Skeletal muscle tissue (tissue), 3 donors: ENCODE measurements at regions not wholly inside any gene's neighbourhood (a gene's known extent, or its start where the extent isn't known, plus 50 kb on each side); places are given as distances from the start of the nearest gene placed in this dataset.

Experiments
- H3K27ac ChIP-seq: one replicate; pipeline ENCODE4 v1.7.0; 2013; ENCODE audit warnings: mild to moderate bottlenecking, low read depth, low read length, inconsistent platforms
- H3K27me3 ChIP-seq, 3 donors: one replicate each; pipeline ENCODE4 v1.7.0; 2013; ENCODE audit warnings: low read length in 3 of 3; ENCODE audit not compliant: control insufficient read depth in 3 of 3, insufficient read depth in 3 of 3
- H3K36me3 ChIP-seq, 3 donors: one replicate each; pipeline ENCODE4 v1.7.0; 2013; ENCODE audit warnings: low read length in 3 of 3; ENCODE audit not compliant: control insufficient read depth in 3 of 3, insufficient read depth in 3 of 3
- H3K4me1 ChIP-seq, 3 donors: one replicate each; pipeline ENCODE4 v1.7.0; 2013; ENCODE audit warnings: low read length in 3 of 3, mild to moderate bottlenecking in 3 of 3; ENCODE audit not compliant: control insufficient read depth in 3 of 3, insufficient read depth in 3 of 3
- H3K4me3 ChIP-seq, 3 donors: one replicate each; pipeline ENCODE4 v1.7.0; 2013; ENCODE audit warnings: low read length in 3 of 3
- H3K9ac ChIP-seq, 3 donors: one replicate each; pipeline ENCODE4 v1.7.0; 2013; ENCODE audit warnings: low read length in 3 of 3, mild to moderate bottlenecking in 3 of 3, moderate library complexity in 2 of 3, low read depth in 1 of 3
- H3K9me3 ChIP-seq, 3 donors: one replicate each; pipeline ENCODE4 v1.7.0; 2013; ENCODE audit warnings: low read length in 3 of 3; ENCODE audit not compliant: control insufficient read depth in 3 of 3
- donor health status: Osteomylitis.

DNA sequence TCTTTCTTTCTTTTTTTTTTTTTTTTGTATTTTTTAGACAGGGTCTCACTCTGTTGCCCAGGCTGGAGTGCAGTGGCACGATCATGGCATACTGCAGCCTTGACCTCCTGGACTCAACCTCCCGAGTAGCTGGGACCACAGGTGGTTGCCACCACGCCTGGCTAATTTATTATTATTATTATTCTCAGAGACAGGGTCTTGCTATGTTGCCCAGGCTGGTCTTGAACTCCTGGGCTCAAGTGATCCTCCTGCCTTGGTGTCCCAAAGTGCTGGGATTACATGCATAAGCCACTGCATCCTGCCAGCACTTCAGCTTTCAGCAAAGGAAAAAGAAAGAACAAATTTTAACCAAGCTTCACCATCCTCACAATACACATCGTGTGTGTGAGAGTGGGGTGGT, 97.9 kb upstream of the SERBP1 start:
- Histone ChIP-seq H3K27me3 (no peaks in the 10 kb centered on the region), H3K36me3 (no peaks in the 10 kb centered on the region), H3K27ac (no peak overlapping the region), H3K9ac (no peak overlapping the region), H3K4me1 (no peaks in the 10 kb centered on the region), H3K4me3 (no peak overlapping the region), H3K9me3 (no peaks in the 10 kb centered on the region)

DNA sequence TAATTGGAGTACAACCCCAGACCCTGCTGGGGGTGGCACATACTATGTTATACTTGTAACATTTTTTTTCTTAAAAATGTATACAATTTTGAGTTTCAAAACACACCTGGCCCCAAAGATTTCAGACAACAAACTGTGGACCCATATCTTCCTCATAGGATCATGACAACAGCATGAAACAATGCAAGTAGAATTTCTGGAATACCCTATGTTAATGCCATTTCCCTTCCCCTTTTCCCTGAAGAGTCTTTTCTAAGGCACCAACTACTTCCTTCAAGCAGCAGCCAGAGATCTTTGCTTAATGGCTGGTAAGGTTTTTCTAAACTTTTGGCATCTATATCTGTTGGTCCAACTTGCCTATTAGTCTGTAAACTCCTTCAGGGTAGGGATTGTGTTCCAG, 99.9 kb upstream of the SERBP1 start:
- no peaks in the 10 kb centered on the region for H3K9me3 ChIP-seq
- H3K27ac ChIP-seq, result no peak overlapping the region
- H3K4me3 ChIP-seq, result no peak overlapping the region
- no peaks in the 10 kb centered on the region for H3K36me3 ChIP-seq
- no peaks in the 10 kb centered on the region for H3K27me3 ChIP-seq
- H3K4me1 ChIP-seq, result no peaks in the 10 kb centered on the region
- H3K9ac ChIP-seq, result no peak overlapping the region

DNA sequence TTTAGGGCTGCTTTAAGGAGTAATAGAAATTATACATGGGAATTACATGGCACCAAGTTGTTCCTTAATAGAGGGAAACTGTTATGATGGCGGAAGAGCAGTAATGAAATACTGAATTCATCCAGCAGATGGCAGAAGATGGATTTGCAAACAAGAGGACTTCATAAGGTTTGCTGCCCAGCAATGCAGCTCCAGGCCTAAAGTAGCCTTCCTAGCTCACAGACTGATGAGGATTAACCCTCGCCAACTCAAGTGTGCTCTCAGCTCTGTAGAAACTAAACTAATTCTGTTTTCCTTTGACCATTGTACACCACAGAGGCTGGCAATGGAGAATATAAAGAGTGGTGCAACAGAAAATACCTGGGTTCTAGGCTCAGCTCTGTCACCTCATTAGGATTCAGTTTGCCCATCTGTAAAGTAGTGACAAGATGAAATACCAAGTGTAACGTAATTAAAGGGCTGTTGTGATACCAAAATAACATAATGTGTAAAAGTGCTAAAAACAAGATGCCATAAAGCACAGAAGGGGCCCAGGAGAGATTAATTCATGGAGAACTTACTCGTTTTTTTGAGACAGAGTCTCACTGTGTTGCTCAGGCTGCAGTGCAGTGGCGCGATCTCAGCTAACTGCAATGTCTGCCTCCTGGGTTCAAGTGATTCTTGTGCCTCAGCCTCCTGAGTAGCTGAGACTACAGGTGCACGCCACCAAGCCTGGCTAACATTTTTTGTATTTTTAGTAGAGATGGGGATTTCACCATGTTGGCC, 102.4 kb upstream of the SERBP1 start:
- Histone ChIP-seq H3K27ac (no peak overlapping the region), H3K36me3 (no peaks in the 10 kb centered on the region), H3K9ac (no peak overlapping the region), H3K27me3 (no peaks in the 10 kb centered on the region), H3K4me3 (no peak overlapping the region), H3K9me3 (no peaks in the 10 kb centered on the region), H3K4me1 (peaks cover 2 to 5% (median 4%) of the 10 kb centered on the region in 3 donors)

DNA sequence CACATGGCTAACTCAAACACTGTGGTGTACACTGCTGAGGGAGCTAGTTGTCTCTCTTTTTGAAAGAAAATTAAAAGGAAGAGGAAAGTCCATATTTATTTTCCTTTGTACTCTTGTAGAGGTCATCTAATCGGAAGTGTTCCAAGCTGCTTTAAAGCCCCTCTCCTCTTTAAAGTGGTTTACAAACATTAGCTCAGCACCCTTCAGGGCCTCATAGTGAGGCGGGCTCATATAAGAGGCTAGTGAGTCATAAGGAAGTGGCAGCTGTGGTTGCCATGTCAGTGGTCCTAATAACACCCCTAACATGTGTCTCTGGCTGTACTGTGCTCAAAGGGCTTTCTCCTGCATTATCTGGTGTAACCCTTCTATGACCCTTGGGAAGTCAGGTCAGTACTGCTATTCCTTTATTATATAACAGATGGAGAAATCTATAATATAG, 104.4 kb upstream of the SERBP1 start:
- Histone ChIP-seq H3K27ac (no peak overlapping the region), H3K4me3 (no peak overlapping the region), H3K27me3 (no peaks in the 10 kb centered on the region), H3K9me3 (no peaks in the 10 kb centered on the region), H3K9ac (no peak overlapping the region), H3K4me1 (peaks cover 5 to 10% (median 7%) of the 10 kb centered on the region in 3 donors), H3K36me3 (no peaks in the 10 kb centered on the region)

DNA sequence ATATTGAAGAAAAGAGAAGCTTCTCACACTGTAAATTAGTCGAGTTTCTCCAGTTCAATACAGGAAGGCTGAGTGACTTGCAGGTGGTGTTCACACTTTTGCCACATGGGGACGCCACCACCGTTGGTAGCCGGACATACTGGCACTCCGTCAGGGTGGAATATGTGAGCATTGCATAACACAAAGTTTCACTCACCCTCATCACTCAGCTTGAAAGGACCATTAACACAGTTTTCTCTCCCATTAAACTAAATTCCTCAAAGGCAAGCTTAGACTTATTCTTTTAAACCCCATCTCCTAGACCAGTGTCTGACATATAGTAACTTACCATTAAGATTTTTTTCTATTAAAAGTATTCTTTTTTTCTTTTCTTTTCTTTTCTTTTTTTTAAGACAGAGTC, 105.3 kb upstream of the SERBP1 start:
- Histone ChIP-seq H3K9ac (no peak overlapping the region), H3K9me3 (no peaks in the 10 kb centered on the region), H3K27ac (no peak overlapping the region), H3K36me3 (no peaks in the 10 kb centered on the region), H3K27me3 (no peaks in the 10 kb centered on the region), H3K4me1 (peaks cover 5 to 10% (median 7%) of the 10 kb centered on the region in 3 donors), H3K4me3 (no peak overlapping the region)

DNA sequence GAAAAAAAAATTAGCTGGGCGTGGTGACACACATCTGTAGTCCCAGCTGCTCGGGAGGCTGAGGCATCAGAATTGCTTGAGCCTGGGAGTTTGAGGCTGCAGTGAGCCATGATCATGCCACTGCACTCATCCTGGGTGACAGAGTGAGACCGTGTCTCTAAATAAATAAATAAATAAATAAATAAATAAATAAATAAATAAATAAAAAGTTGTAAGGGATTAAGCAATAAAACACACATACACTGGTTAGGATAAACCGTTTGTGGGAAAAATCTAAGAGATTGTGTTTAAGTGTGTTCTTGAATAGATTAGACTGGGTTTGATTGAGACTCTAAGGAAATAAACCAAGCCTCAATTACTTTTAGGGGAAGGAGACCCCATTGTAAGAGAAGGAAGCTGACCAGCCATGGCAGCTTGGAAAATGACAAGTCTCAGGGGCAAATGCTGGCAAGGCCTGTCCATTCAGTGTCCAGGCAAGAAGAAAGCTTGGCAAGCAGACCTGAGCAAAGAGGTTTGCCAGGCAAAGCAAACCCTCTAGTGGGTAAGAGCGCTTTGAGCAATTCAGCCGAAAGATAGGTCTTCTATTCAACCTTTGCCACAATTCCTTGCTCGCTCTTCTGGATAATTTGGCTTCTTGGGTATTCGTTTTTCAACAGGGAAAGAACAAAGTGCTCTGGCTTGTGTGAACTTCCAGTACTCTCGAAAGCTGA, 106.9 kb upstream of the SERBP1 start:
- Histone ChIP-seq H3K4me3 (no peak overlapping the region), H3K9ac (no peak overlapping the region), H3K36me3 (no peaks in the 10 kb centered on the region), H3K4me1 (peaks cover 5 to 10% (median 7%) of the 10 kb centered on the region in 3 donors), H3K27ac (no peak overlapping the region), H3K9me3 (no peaks in the 10 kb centered on the region), H3K27me3 (no peaks in the 10 kb centered on the region)

DNA sequence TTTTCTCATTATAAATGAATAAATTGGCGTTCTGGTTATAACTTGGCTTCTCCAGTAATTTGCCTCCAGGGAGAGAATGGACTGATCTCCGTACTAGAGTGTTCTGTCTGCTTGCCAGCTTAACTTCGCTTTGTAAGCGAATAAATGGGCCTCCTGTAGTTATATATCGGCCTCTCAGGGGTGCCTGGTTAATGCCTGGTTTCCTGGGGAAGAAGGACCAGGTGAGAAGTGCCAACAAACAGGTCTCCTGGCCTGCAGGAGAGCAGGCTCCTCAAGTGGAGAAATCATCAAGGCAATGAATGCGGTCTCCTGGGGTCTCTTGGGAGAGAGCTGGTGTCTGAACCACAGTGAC, 107.4 kb upstream of the SERBP1 start:
- no peaks in the 10 kb centered on the region for H3K9me3 ChIP-seq
- peaks cover 5 to 10% (median 7%) of the 10 kb centered on the region in 3 donors for H3K4me1 ChIP-seq
- H3K9ac ChIP-seq, result no peak overlapping the region
- H3K36me3 ChIP-seq, result no peaks in the 10 kb centered on the region
- no peaks in the 10 kb centered on the region for H3K27me3 ChIP-seq
- no peak overlapping the region for H3K27ac ChIP-seq
- H3K4me3 ChIP-seq, result no peak overlapping the region

DNA sequence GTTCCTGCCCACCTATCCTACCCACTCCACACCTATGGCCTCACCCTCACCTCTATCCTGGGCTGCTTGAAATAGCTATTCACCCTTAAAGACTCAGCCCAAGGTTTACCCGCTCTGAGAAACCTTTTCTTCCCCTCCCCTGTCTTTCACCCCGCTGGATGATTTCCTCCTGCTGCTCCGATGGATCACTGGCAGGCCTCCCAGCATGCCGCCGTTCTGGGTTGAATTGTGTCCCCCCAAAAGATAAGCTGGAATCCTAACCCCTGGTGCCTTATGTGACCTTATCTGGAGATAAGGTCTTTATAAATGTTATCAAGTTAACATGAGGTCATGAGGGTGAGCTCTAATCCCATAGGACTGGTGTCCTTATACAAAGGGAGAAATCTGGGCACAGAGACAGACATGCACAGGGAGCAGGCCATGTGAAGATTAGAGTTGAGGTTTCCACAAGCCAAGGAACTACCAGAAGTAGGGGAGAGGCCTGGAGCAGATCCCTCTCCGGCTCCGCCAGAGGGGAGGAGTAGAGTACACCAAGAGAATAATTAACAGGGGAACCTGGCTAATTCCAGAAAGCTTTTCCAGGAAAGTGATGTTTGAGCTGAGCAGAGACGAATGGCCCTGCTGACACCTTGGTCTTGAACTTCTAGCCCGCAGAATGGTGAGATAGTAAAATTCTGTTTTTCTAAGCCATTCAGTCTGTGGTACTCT, 110.0 kb upstream of the SERBP1 start:
- H3K27me3 ChIP-seq, result no peaks in the 10 kb centered on the region
- H3K4me3 ChIP-seq, result no peak overlapping the region
- no peak overlapping the region for H3K27ac ChIP-seq
- no peaks in the 10 kb centered on the region for H3K9me3 ChIP-seq
- peaks cover 5 to 10% (median 7%) of the 10 kb centered on the region in 3 donors for H3K4me1 ChIP-seq
- no peaks in the 10 kb centered on the region for H3K36me3 ChIP-seq
- H3K9ac ChIP-seq, result no peak overlapping the region

DNA sequence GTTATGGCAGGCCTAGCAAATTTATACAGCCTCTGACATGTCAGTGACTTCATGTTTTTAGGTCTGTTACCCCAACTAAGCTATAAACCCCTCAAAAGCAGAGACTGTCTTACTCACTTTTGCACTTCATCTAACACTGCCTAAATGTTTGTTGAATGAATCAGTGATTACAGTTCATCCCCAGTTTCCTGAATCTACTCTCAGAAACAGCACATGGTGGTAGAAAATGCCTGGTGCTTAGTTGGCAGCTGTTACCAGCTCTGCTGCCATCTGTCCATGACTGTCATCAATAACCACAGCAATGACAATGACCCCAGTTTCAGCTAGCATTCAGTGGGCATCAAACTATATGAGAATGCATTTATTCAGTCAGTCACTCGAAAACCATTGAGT, 110.5 kb upstream of the SERBP1 start:
- peaks cover 5 to 10% (median 7%) of the 10 kb centered on the region in 3 donors for H3K4me1 ChIP-seq
- H3K9ac ChIP-seq, result no peak overlapping the region
- H3K9me3 ChIP-seq, result no peaks in the 10 kb centered on the region
- H3K27me3 ChIP-seq, result no peaks in the 10 kb centered on the region
- no peak overlapping the region for H3K4me3 ChIP-seq
- no peaks in the 10 kb centered on the region for H3K36me3 ChIP-seq
- H3K27ac ChIP-seq, result no peak overlapping the region

DNA sequence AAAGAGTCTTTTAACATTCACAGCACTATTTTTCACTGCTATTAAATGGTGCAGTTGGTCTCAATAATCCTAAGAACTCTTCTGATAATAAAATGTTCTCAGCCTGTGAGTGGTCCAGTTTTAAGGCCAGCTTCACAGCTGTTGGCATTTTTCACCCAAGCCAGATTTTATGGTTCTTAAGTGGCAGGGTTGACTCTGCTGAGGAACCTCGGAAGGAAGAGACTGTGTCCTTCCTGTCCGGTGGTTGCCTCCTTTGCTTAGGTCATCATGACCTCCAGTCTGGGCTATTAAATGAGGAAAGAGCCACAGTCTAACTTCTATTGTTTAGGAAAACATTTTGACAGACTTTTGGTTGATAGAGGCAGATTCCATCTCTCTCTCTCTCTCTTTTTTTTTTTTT, 112.5 kb upstream of the SERBP1 start:
- Histone ChIP-seq H3K9ac (no peak overlapping the region), H3K4me1 (peaks cover 2 to 3% (median 2%) of the 10 kb centered on the region in 3 donors), H3K27ac (no peak overlapping the region), H3K36me3 (no peaks in the 10 kb centered on the region), H3K4me3 (no peak overlapping the region), H3K27me3 (no peaks in the 10 kb centered on the region), H3K9me3 (no peaks in the 10 kb centered on the region)
